NCI-H1436 (cell line): ENCODE measurements at regions not wholly inside any gene's neighbourhood (a gene's known extent, or its start where the extent isn't known, plus 50 kb on each side); places are given as distances from the start of the nearest gene placed in this dataset.
"Not testable (repeated sequence)": the region's sequence is repeated elsewhere in the genome, so short reads cannot be mapped to it uniquely, and the experiment has no call there.

Experiments used
- DNase-seq: peaks from one replicate; lab custom pipeline; 2025; lab: John Stamatoyannopoulos, UW

DNA sequence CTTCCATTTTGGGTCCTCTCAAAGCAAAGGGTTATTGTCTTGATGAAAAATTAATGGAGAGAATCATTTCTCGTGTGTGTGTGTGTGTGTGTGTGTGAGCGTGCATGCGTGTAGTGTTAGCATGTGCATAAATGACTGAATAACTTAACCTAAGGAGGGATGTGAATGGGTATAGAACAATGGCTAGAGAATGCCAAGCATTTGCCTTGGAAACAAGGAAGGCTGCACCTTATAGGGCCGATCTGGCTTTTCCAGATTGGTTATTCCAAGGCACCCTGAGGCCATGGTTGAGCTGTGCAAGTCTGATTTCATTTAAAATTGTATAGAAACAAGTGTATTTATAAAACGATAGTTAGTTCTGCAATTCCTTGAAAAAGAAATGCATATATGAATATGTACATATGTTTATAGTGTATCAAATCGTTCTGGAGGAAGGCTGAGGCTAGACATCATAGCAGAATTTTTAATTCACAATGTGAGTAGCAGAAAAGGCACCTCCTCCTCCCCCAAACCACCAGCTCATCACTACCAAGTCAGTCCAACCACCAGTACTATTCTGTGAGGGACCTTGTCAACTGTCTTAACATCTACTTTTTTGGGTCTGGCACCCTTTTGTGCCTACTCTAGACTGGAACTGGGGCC, 322.7 kb upstream of the ISX start:
- DNase-seq, result no peak

DNA sequence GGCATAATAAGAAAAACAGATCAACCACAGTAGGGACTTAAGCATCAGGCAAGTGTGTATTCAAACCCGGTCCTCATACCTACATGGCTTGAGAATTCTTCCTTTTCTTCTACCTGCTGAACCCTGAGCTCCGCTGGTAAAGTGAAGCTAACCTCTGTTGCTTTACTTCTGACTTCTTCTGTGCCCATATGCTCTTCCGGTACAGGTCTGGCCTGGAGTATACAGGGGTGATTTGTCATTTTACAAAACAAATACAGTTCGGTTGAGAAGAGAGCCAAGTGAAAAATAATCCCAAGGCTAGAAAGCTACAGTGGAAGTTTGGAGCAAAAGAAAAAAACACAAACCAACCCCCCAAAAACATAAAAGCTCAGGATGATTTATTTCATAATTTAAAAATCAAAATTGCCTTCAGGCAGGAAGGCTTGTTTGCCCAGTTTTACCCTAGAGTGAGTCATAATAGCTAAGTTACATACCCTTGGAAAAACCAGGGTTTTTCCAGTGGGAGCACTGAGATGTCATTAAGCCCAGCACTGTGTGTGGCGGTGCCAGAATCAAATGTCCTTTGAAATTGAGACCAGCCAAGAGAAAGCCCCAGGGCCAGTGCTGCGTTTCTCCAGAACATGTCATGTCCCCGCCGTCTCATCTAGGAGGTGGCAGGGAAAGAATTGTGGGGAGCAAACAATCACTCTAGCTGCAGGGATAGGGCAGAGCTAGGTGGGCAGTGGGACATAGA, 305.5 kb upstream of the ISX start:
- DNase-seq, result no peak

DNA sequence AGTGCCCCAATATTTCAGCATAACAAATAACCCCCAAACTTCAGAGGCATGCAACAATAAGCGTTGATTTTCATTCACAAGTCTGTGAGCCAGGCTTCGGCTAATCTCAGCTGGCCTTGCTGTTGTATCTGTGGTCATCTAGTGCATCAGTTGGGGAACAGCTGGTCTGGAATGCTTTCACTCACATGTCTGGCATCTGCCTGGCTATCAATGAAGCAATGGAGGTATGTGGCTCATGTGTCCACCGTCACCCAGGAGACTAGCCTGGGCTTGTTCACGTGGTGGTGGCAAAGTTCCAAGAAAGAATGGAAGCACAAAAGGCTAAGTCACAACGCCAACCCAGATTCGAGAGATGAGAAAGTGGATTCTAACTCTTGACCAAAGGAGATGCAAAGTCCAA, 304.8 kb upstream of the ISX start:
- DNase-seq, result no peak

DNA sequence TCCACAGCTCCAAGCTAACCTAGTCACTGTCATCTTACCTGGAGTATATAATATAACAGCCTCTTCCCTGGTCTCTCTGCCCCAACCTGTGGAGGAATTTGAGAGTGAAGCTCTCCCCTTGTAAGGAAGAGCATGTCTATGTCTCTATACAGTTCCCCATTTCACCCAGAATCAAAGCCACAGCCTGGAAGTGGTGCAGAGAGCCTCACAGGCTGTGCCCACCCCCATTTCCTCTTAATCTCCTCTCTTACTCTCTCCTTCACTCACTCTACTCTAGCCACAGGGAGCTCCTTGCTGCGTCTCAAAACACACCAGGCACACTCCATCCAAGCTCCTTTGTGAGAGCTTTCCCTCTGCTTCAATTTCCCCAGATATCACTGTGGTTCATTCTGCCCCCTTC, 302.5 kb upstream of the ISX start:
- no peak for DNase-seq

DNA sequence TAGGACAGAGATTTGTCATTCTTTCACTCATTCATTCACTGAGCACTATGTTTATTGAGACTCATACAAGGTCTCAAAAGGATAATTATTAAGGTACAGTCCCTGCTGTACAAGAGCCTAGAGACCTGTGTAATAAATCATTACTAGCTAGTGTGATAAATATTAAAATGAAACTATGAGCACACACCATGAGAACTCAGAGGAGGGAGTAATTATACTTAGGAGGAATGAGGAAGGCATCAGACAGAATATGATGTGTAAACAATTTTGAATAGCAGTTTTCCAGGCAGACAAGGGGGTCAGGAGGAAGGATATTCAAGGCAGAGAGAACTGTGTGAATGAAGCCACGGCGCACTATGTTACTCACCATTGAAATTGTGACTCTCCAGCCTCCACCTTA, 300.8 kb upstream of the ISX start:
- DNase-seq, result no peak

DNA sequence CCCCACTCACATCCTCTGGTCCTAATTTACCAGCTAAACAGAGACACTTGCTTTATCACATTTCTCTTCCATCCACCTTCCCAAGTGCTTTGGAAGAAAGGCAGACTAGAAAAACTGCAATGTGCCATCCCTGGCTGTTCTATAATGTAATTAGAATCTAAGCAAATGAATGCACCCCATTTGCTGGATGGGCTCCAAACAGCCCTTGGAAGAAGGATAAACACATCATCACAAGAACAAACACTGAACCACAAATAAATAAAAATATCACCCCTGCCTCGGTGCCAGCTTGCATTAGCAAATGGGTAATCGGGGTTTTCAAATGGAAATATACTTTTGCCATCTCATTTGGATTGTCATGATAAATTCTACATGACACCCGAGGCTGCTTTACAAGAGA, 296.6 kb upstream of the ISX start:
- no peak for DNase-seq

DNA sequence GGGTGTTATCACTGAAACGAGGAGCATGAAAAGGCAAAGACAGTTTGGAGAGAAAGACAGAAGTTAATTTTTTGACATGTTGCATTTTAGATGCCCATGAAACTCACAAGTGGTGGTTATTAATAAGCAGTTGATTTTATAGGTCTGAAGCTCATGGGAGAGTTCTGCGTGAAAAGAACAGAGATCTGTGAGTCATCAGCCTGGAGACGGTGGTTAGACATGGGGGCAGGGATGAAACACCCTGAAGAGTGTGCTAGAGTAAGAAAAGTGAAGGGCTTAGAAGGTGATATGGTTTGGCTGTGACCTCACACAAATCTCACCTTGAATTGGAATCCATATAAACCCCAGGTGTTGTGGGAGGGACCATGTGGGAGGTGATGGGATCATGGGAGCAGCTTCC, 289.1 kb upstream of the ISX start:
- DNase-seq, result no peak

DNA sequence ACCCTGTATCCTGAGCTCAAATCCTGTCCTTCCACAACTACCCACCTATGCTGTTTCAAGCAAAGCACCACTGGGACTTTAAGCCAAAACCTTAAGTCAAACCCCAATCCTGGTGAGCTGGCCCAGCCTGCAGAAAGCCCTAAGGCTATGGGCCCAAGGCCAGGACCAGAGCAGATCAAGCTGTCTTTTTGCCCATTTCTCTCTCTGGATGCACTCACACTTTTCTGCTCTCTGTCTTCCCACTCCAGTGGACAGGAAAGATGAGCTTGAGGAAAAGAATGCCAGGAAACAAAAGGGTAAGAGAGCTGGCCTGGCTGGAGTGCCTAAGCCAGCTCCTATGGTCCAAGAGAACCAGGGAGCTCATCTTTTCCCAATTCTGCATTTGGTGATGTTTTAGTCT, 284.3 kb upstream of the ISX start:
- DNase-seq, result no peak

DNA sequence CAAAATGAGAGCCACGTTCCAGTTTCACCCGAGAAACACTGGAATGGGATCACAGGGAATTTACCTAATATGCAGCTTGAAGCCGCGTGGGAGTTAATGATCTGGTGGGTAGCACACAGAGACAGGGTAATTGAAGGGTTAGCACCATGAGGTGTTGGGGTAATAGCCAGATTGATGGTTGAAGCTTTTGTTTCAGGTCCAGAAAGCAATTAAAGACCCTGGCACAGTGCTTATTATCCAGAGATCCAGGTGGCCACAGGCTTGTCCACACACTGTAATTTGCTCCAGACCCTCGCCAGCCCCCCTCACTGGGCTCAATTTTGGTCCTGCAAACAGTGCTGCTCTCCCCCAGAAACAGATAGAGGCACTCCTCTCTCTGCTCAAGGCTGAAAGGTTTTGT, 282.5 kb upstream of the ISX start:
- no peak for DNase-seq

DNA sequence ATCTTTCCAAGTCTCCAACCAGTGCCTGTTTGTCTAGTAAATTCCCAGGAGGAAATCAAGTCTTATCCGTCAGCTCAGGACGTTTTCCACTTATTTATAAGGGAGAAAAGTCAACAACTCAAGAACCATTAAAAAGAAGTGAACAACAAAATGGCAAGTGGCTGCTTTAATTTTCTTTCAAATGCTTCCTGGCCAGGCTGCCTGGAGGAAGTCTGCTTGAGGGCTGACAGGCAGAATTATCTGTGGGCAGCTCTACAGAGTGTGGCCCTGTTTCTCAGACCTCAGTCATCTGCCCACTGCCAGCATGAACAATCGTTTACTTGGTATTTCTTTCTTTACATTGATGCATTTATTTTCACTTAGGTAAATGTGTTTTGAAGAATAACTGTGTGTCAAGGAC, 281.9 kb upstream of the ISX start:
- no peak for DNase-seq

DNA sequence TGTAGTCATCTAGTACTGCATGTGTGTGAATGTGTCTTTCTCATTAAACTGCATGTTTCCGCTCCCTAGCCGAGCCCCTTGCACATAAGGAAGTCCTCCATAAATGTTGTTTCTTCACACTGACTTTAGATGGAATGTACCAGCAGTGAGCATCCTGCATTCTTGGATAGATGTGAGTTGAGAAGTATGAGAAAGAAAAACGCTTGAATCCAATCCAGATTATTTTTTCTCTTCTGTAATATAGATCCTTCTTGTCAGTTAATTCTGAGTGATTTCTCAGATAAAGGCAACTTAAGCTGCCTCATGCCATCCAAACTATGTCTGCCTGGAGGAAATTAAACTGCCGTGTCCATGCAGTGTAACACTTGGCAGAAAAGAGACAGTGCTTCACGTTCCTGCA, 268.1 kb upstream of the ISX start:
- no peak for DNase-seq

DNA sequence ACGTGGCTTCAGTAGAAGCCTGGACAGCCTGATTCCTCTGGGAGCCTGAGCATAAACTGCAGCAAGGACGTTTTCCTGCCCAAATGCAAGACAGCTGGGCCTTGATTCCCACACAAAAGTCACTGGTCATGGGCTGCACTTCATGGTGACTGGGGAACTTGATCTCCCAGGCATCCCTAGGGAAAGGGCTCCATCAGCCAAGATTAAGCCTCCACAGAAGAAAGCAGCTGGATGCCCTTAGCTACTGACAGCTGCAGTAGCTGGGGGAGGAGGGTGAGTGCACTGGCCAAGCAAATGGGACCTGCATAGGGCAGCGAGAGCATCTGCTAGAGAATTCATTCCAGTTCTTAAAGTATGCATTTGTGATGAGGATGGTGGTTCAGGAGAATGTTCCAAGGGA, 267.4 kb upstream of the ISX start:
- DNase-seq, result no peak

DNA sequence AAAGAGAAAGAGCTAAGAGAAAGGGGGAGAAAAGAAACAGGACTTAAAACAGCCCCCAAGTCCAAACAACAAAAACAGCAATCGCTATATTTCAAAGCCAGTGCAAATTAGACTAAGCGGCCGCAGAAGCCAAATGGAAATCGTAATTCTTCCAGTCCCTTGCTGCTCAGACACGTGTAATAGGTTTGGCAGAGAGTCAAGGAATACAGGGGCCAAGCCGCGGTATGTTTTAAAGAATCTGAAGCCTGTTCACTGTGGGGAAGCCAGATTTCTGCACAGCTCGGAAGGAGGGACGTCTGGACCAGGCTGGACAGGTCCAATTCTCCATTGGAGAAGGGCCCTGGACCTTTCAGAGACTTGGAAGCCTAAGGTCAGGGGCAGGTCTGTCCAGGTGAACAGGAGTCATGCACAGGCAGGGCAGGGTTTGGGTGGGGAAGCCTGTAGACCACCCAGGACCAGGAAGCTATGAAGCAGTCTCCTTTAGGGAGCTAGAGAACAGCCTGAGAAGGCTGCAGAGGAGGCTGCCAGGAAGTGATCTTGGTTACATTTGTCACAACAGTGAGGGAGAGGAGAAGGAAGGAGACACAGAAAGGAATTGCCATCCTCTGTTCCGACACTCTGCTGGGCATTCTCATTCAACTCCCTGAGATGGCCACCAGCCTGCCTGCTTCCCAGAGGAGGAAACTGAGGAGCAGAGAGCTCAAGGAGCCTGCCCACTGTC, 265.5 kb upstream of the ISX start:
- DNase-seq, result no peak

DNA sequence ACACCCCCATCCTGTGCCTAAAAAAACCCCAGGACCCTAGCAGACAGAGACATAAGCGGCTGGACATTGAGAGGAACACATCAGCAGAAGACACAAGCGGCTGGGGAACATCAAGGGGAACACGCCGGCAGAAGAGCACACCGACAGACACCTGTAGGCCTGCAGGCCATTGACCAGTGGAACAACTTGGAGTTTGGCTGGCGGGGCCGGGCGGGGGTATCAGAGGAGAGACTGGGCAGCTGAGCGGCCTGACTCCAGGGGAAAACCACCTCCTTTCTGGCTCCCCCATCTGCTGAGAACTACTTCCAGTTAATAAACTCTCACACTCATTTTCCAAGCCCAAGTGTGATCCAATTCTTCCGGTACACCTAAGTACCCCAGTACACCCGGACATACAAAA, 264.7 kb upstream of the ISX start:
- no peak for DNase-seq

DNA sequence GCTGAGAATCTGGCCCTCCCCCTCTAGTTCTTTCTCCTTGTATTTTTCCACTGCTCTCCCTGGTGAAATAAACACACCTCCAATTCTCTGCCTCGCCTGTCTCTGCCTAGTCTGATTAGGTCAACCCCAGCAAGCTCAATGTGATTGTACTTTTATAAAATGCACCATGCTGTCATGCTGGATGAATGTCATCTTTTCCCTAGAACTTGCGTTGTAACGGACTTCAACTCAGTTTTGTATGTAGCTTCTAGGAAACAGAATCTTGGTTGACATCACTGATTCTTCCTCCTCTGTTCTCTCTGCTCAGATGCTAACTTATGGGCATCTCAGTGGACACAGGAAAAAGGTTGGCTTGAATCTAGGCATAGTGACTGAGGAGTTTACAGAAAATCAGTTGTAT, 261.9 kb upstream of the ISX start:
- no peak for DNase-seq

DNA sequence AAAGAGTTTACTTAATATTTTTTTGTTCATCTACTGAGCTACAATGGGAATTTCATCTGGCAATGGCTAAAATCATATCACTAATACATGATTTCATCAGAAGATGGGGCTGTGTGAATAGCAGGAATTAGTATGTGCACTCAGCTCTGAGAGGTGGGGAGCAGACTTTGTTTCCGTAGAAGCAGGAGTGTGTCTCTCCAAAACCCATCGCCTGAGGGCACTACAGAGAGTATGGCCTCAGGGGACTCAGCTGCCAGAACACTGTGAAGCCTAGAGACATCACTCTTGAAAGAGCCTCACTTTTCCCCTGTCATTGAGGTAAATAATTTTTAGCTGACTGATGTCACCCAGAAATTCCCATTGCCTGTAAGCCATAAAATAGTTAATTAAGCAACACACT, 261.4 kb upstream of the ISX start:
- no peak for DNase-seq

DNA sequence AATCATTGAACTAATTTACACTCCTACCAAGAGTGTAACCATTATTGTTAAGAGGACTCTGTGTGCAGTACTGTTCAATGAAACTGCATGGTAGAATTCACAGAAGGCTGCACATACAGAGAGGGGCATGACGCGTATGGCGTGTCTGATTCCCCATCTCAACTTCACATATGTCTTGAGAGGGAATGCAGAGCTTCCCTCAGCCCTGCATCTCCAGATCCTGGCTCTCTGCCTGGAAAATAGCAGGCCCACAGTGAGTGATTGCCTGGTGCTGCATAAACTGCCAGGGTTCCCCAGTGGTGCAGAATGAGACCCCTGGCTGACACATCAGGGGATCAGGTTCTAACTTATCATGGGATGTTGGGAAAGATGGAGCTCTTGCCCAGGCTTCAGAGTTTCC, 260.2 kb upstream of the ISX start:
- DNase-seq, result no peak

DNA sequence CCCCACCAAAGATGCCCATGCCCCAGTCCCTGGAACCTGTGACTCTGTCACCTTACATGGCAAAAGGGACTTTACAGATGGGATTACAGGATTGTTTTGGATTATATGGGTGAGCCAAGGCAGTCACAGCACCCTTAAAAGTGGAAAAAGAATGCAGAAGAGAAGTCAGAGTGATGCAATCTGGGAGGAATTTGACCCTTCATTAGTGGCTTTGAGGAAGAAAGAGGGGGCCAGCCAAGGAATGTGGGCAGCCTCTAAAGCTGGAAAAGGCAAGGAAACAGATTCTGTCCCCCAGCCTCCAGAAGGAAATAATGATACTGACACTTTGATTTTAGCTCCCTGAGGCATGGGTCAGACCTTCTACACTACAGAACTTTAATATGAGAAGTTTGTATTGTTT, 257.3 kb upstream of the ISX start:
- DNase-seq, result no peak

DNA sequence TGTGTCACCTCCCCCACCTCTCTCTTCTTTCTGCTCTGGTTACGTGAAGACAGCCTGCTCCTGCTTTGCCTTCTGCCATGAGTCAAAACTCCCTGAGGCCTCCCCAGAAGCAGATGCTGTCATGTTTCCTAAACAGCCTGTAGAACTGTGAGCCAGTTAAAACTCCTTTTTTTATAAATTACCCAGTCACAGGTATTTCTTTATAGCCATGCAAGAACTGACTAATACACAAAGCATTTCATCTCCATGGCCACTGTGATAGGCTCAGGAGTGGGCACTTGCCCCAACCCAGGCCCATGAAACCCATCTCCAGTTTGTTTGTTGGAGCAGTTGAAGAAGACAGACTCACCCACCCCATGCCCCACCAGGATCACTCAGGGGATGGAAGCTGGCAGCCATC, 253.3 kb upstream of the ISX start:
- DNase-seq, result no peak

DNA sequence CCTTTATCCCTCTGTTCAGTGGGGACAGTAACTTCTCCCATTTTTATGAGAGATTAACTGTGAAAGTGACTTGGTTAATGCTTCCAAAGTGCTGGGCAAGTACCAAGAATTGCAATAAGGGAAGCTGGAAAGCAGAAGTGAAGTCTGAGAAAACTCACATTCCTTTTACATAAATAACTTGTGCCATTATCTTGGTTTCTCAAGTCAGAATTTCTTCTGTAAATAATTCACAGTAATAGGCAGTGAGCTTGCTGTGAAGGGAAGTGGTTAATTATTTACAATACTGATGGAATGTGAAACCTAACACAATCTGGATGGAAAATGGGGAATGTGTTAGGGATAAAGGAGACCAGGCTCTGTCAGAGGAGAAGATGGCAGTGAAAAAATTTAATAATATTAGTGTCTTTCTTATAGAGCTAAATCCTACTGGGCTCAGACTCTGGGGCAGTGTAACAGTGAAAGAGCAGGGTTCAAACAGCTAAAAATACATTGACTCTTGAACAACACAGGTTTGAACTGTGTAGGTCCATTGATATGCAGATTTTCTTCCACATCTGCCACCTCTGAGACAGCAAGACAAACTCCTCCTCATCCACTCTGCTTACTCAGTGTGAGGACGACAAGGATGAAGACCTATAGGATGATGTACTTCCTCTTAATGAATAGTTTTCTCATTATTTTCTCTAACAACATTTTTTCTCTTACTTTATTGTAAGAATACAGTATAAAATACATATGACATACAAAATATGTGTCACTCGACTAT, 251.5 kb upstream of the ISX start:
- DNase-seq, result no peak

DNA sequence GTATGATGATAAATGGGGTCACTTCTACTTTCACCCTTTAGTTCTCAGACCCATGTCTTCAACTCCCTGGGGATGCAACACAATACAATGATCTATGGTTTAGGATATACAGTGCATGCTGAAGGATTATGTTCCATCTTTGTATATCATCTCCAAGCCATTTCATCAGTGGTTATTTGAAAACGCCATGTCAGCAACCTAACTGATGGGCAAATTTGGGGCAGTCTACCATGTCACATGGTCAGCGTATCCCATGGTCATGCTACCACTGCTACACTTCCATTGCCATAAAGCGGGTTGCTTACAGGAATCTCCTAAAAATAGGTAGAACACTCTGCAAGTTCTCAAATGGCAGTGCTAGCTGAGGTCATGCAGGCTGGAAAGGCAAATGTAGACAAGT, 236.5 kb upstream of the ISX start:
- DNase-seq, result no peak

DNA sequence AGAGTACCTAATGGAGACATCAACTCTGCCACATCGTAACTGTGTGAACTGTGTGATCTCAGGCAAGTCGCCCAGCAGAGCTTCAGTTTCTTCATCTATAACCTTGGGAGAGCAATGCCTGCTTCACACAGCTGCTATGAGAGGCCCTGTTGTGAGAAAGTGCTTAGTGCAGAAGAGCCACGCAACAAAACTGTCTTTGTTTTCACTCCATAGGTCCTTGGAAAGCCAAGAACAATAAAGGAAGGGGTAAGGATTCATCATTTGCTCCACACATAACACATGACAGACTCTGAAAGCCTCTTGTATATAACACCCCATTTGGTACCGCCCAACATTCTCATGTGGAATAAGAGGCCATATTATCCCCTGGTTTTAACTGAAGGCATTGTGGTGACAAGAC, 231.9 kb upstream of the ISX start:
- no peak for DNase-seq

DNA sequence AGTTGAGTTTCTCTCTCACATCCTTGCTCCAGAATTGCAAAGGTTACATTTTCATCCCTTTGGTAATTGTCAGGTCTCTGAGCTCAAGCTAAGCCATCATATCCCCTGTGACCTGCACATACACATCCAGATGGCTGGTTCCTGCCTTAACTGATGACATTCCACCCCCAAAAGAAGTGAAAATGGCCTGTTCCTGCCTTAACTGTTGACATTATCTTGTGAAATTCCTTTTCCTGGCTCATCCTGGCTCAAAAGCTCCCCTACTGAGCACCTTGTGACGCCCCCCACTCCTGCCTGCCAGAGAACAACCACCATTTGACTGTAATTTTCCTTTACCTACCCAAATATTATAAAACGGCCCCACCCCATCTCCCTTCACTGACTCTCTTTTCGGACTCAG, 231.4 kb upstream of the ISX start:
- DNase-seq, result not testable (repeated sequence)
